ENCODE measurements at regions not wholly inside any gene's neighbourhood (a gene's known extent, or its start where the extent isn't known, plus 50 kb on each side); places are given as distances from the start of the nearest gene placed in this dataset.

DNA sequence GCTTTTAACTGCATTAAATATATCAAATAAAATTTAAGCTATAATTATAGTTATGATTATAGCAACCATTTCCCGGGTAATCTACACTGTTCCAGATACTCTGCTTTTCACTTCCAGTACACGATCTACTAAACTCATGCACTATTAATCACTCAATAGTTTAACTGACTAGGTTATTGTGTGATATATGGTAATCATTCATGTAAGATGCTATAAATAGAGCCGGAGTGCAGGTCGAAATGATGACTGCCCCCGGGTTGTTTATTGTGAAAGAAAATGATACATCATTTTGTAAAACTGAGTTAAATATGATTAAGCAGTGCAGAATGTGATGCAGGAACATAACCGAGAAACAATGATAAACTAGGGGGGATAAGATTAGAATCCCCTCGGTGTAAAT is 434.6 kb upstream of the DSEL start:
- TF ChIP-seq CEBPB (IDR thresholded peaks at IDR 0.05) (no peak), CREB1 (IDR thresholded peaks at IDR 0.05; ENCODE audit: low read depth) (no peak), ZBTB7A (IDR thresholded peaks at IDR 0.05; ENCODE audit: low read depth) (no peak), EP300 (IDR thresholded peaks at IDR 0.05; ENCODE audit: borderline replicate concordance) (no peak), FOXM1 (IDR thresholded peaks at IDR 0.05; ENCODE audit: borderline replicate concordance, low read depth) (no peak), TCF12 (IDR thresholded peaks at IDR 0.05; ENCODE audit: low read depth) (no peak), TEAD4 (IDR thresholded peaks at IDR 0.05) (no peak), NFIC (IDR thresholded peaks at IDR 0.05) (no peak), REST (IDR thresholded peaks at IDR 0.05; ENCODE audit: low read depth) (no peak), EGR1 (IDR thresholded peaks at IDR 0.05) (no peak), RAD21 (IDR thresholded peaks at IDR 0.05; ENCODE audit: low read depth) (no peak), TAF1 (IDR thresholded peaks at IDR 0.05; ENCODE audit: low read depth) (no peak), YY1 (IDR thresholded peaks at IDR 0.05; ENCODE audit: low read depth) (no peak)
- TF ChIP-seq, protein P1, sequence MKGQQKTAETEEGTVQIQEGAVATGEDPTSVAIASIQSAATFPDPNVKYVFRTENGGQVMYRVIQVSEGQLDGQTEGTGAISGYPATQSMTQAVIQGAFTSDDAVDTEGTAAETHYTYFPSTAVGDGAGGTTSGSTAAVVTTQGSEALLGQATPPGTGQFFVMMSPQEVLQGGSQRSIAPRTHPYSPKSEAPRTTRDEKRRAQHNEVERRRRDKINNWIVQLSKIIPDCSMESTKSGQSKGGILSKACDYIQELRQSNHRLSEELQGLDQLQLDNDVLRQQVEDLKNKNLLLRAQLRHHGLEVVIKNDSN (IDR thresholded peaks at IDR 0.05): no peak
- TF ChIP-seq, protein P2, sequence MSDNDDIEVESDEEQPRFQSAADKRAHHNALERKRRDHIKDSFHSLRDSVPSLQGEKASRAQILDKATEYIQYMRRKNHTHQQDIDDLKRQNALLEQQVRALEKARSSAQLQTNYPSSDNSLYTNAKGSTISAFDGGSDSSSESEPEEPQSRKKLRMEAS (IDR thresholded peaks at IDR 0.05): no peak

- TF ChIP-seq TEAD4 (IDR thresholded peaks at IDR 0.05): no peak
- TF ChIP-seq FOXM1 (IDR thresholded peaks at IDR 0.05; ENCODE audit: borderline replicate concordance, low read depth): no peak
- TF ChIP-seq TAF1 (IDR thresholded peaks at IDR 0.05; ENCODE audit: low read depth): no peak
- TF ChIP-seq REST (IDR thresholded peaks at IDR 0.05; ENCODE audit: low read depth): no peak
- TF ChIP-seq EP300 (IDR thresholded peaks at IDR 0.05; ENCODE audit: borderline replicate concordance): no peak
- TF ChIP-seq ZBTB7A (IDR thresholded peaks at IDR 0.05; ENCODE audit: low read depth): no peak
- TF ChIP-seq, protein P1 (IDR thresholded peaks at IDR 0.05): no peak
- no peak for TF ChIP-seq YY1 (IDR thresholded peaks at IDR 0.05; ENCODE audit: low read depth)
- no peak for TF ChIP-seq CREB1 (IDR thresholded peaks at IDR 0.05; ENCODE audit: low read depth)
- no peak for TF ChIP-seq EGR1 (IDR thresholded peaks at IDR 0.05)
- no peak for TF ChIP-seq CEBPB (IDR thresholded peaks at IDR 0.05)
- TF ChIP-seq, protein P2 (IDR thresholded peaks at IDR 0.05): no peak
- no peak for TF ChIP-seq RAD21 (IDR thresholded peaks at IDR 0.05; ENCODE audit: low read depth)
- TF ChIP-seq TCF12 (IDR thresholded peaks at IDR 0.05; ENCODE audit: low read depth): no peak
- no peak for TF ChIP-seq NFIC (IDR thresholded peaks at IDR 0.05)
These were observed 422.1 kb upstream of the DSEL start for GRCh38 chr18:67938660-67939059.

GRCh38 chr18:67935638-67936037 is 419.1 kb upstream of the DSEL start:
- TF ChIP-seq FOXM1 (IDR thresholded peaks at IDR 0.05; ENCODE audit: borderline replicate concordance, low read depth) (no peak), TEAD4 (IDR thresholded peaks at IDR 0.05) (no peak), CEBPB (IDR thresholded peaks at IDR 0.05) (no peak), TAF1 (IDR thresholded peaks at IDR 0.05; ENCODE audit: low read depth) (no peak), TCF12 (IDR thresholded peaks at IDR 0.05; ENCODE audit: low read depth) (no peak), ZBTB7A (IDR thresholded peaks at IDR 0.05; ENCODE audit: low read depth) (no peak), NFIC (IDR thresholded peaks at IDR 0.05) (no peak), YY1 (IDR thresholded peaks at IDR 0.05; ENCODE audit: low read depth) (no peak), EGR1 (IDR thresholded peaks at IDR 0.05) (no peak), REST (IDR thresholded peaks at IDR 0.05; ENCODE audit: low read depth) (no peak), EP300 (IDR thresholded peaks at IDR 0.05; ENCODE audit: borderline replicate concordance) (no peak)
- TF ChIP-seq, protein P2 (IDR thresholded peaks at IDR 0.05): no peak

DNA sequence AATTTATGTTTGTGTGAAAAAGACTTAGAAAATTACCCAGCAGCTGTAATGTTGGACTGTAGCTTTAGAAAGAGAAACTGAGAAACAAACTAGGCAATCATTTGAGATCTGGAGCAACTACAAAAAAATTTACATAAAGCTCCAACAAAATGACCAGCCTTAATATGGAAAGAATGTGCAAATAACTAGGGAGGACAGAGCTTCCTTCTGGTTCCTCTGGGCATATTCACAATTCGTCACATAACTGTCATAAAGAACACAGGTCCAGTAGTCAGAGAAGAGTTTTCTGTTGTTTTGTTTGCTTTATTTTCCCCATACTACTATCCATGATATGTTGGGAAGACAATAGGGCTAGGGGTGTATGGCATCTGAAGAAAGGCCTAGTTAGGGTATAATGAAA is 416.8 kb upstream of the DSEL start:
- TF ChIP-seq, protein P2 (IDR thresholded peaks at IDR 0.05): no peak
- no peak for TF ChIP-seq CREB1 (IDR thresholded peaks at IDR 0.05; ENCODE audit: low read depth)
- no peak for TF ChIP-seq TEAD4 (IDR thresholded peaks at IDR 0.05)
- no peak for TF ChIP-seq ZBTB7A (IDR thresholded peaks at IDR 0.05; ENCODE audit: low read depth)
- TF ChIP-seq TAF1 (IDR thresholded peaks at IDR 0.05; ENCODE audit: low read depth): no peak

Data from Ishikawa (cell line).